Suprapubic skin (tissue), 3 donors: ENCODE measurements at regions not wholly inside any gene's neighbourhood (a gene's known extent, or its start where the extent isn't known, plus 50 kb on each side); places are given as distances from the start of the nearest gene placed in this dataset.

ENCODE experiments used
- CTCF ChIP-seq, 2 donors: fragments of 200-600 bp in 1 of 2; fragments of 450-650 bp in 1 of 2; sonication (generic) in 1 of 2; IDR thresholded peaks; one replicate each; pipeline ENCODE4 v1.5.1; 2016 to 2019; ENCODE audit warnings: antibody characterized with exemption in 2 of 2, mild to moderate bottlenecking in 1 of 2, moderate library complexity in 1 of 2
- EP300 ChIP-seq: sonication (generic); formaldehyde crosslinking; IDR thresholded peaks from one replicate; pipeline ENCODE4 v1.6.1; 2017; ENCODE audit warnings: antibody characterized with exemption
- POLR2A ChIP-seq, 2 donors: fragments of 450-650 bp; IDR thresholded peaks; one replicate each; pipeline ENCODE4 v1.6.1; 2017; ENCODE audit warnings: antibody characterized with exemption in 2 of 2, mild to moderate bottlenecking in 2 of 2, moderate library complexity in 2 of 2

GRCh38 chr4:18180122-18180521, 158.6 kb upstream of the LCORL start:
- TF ChIP-seq CTCF (IDR thresholded peaks at IDR 0.05) (no peak), EP300 (no peak), POLR2A (IDR thresholded peaks at IDR 0.05) (no peak)
